Upper lobe of left lung (tissue), 4 donors: ENCODE measurements at regions not wholly inside any gene's neighbourhood (a gene's known extent, or its start where the extent isn't known, plus 50 kb on each side); places are given as distances from the start of the nearest gene placed in this dataset.

Experiments used
- CTCF ChIP-seq, 6 experiments: fragments of 450-650 bp in 4 of 6; fragments of 200-600 bp in 2 of 6; sonication (generic) in 2 of 6; IDR thresholded peaks; one replicate each; pipeline ENCODE4 v1.5.1; 2016 to 2019; ENCODE audit warnings: antibody characterized with exemption in 6 of 6
- POLR2A ChIP-seq, 4 donors: fragments of 450-650 bp; IDR thresholded peaks; one replicate each; pipeline ENCODE4 v1.5.1; 2016 to 2017; ENCODE audit warnings: antibody characterized with exemption in 4 of 4, mild to moderate bottlenecking in 2 of 4

GRCh38 chr2:111712361-111712760 lies 171.6 kb downstream of the ANAPC1 start:
- TF ChIP-seq CTCF (IDR thresholded peaks at IDR 0.05) (no peak), POLR2A (IDR thresholded peaks at IDR 0.05) (no peak)
